HCT116 (cell line): ENCODE measurements at regions not wholly inside any gene's neighbourhood (a gene's known extent, or its start where the extent isn't known, plus 50 kb on each side); places are given as distances from the start of the nearest gene placed in this dataset.

Experiments used
- ATAC-seq: fragments of 200-7000 bp; cut with Tn5 transposase; 2 replicates; pipeline ENCODE4 v1.9.1; 2020; ENCODE audit warnings: mild to moderate bottlenecking, moderate library complexity
- BruUV-seq: library from RNA; stranded (reverse); fragments of 400-500 nt; replicated peaks from 2 replicates; lab custom pipeline; 2021; lab: Mats Ljungman, UMichigan
- CTCF ChIA-PET: fragments of 300-600 bp; sonication (Branson Sonifier 250); formaldehyde crosslinking; loops from one replicate; lab custom pipeline; 2021; ENCODE audit warnings: antibody characterized with exemption; lab: Charles Lee
- POLR2A ChIA-PET: fragments of 300-600, 350-600 bp; sonication (Branson Sonifier 250); formaldehyde crosslinking; loops from one replicate; lab custom pipeline; 2021; ENCODE audit warnings: antibody characterized with exemption; lab: Charles Lee
- RAD21 ChIA-PET, 2 experiments: fragments of 300-600 bp; sonication (Branson Sonifier 250); formaldehyde crosslinking; loops; one replicate each; lab custom pipeline; 2023; ENCODE audit warnings: low total read pairs in 2 of 2; ENCODE audit not compliant: uncharacterized antibody in 2 of 2, unreplicated experiment in 2 of 2, low non-redundant PET in 1 of 2; lab: Charles Lee
- DNase-seq: peaks from one replicate; pipeline ENCODE4 v3.0.0-alpha.2; 2010; ENCODE audit warnings: low read depth, low spot score
- H2AFZ ChIP-seq: fragments of 200-600 bp; shearing (Covaris generic), sonication (generic); 2 replicates; pipeline ENCODE4 v1.6.1; 2017; ENCODE audit warnings: low read depth, mixed run types, mixed read lengths, antibody characterized with exemption, low read length; ENCODE audit not compliant: poor library complexity, severe bottlenecking
- H3K27ac ChIP-seq: 2 replicates; pipeline ENCODE4 v1.5.1; 2012; ENCODE audit warnings: low read depth, low read length
- H3K27me3 ChIP-seq: fragments of 200-600 bp; sonication (generic); 2 replicates; pipeline ENCODE4 v1.6.1; 2016; ENCODE audit warnings: mixed run types, low read length, mixed read lengths; ENCODE audit not compliant: insufficient read depth
- H3K36me3 ChIP-seq, 2 experiments: fragments of 200-500 bp in 1 of 2; fragments of 200-600 bp in 1 of 2; sonication (Bioruptor generic) in 1 of 2; sonication (generic) in 1 of 2; 2 replicates each; pipeline versions ENCODE4 v1.5.1 to v1.6.1; 2014 to 2016; ENCODE audit warnings: low read length in 2 of 2, inconsistent platforms in 1 of 2, mixed read lengths in 1 of 2, mixed run types in 1 of 2; ENCODE audit not compliant: insufficient read depth in 2 of 2, control insufficient read depth in 1 of 2
- H3K4me1 ChIP-seq, 2 experiments: fragments of 200-600 bp in 1 of 2; sonication (generic) in 1 of 2; 2 replicates each; pipeline versions ENCODE4 v1.5.1 to v1.6.1; 2012 to 2017; ENCODE audit warnings: low read length in 2 of 2, inconsistent platforms in 1 of 2, mild to moderate bottlenecking in 1 of 2, mixed read lengths in 1 of 2, mixed run types in 1 of 2, moderate library complexity in 1 of 2; ENCODE audit not compliant: insufficient read depth in 2 of 2, control insufficient read depth in 1 of 2
- H3K4me2 ChIP-seq: fragments of 200-600 bp; sonication (generic); 2 replicates; pipeline ENCODE4 v1.6.1; 2017; ENCODE audit warnings: mixed run types, low read length, mixed read lengths
- H3K4me3 ChIP-seq, 2 experiments: fragments of 200-600 bp in 1 of 2; sonication (generic) in 1 of 2; replicated peaks in 1 of 2; 2 replicates each; pipeline ENCODE4 v1.5.1; 2011 to 2016; ENCODE audit warnings: low read length in 2 of 2, control low read depth in 1 of 2, low read depth in 1 of 2, mild to moderate bottlenecking in 1 of 2, mixed read lengths in 1 of 2, mixed run types in 1 of 2
- H3K79me2 ChIP-seq: fragments of 200-600 bp; sonication (generic); 2 replicates; pipeline ENCODE4 v1.6.1; 2017; ENCODE audit warnings: mild to moderate bottlenecking, mixed run types, low read length, moderate library complexity, mixed read lengths; ENCODE audit not compliant: insufficient read depth
- H3K9ac ChIP-seq: fragments of 200-600 bp; sonication (generic); 2 replicates; pipeline ENCODE4 v1.6.1; 2016; ENCODE audit warnings: low read length, mixed read lengths
- H3K9me2 ChIP-seq: fragments of 200-600 bp; sonication (generic), shearing (Covaris generic); 2 replicates; pipeline ENCODE4 v1.6.1; 2017; ENCODE audit warnings: mixed run types, mild to moderate bottlenecking, moderate library complexity; ENCODE audit not compliant: insufficient read depth
- H3K9me3 ChIP-seq, 2 experiments: fragments of 200-500 bp in 1 of 2; fragments of 200-600 bp in 1 of 2; sonication (Bioruptor generic) in 1 of 2; sonication (generic) in 1 of 2; 2 replicates each; pipeline ENCODE4 v1.6.1; 2014 to 2017; ENCODE audit warnings: low read length in 2 of 2, mixed read lengths in 2 of 2, inconsistent platforms in 1 of 2, low read depth in 1 of 2, mild to moderate bottlenecking in 1 of 2, mixed run types in 1 of 2, moderate library complexity in 1 of 2; ENCODE audit not compliant: control insufficient read depth in 1 of 2, insufficient read depth in 1 of 2
- H4K20me1 ChIP-seq: fragments of 200-600 bp; sonication (generic), shearing (Covaris generic); 2 replicates; pipeline ENCODE4 v1.6.1; 2017; ENCODE audit warnings: mixed run types, mild to moderate bottlenecking, moderate library complexity; ENCODE audit not compliant: insufficient read depth
- CEBPB ChIP-seq: IDR thresholded peaks from 2 replicates; pipeline ENCODE4 v1.6.1; 2012; ENCODE audit warnings: low read depth
- EGR1 ChIP-seq: IDR thresholded peaks from 2 replicates; pipeline ENCODE4 v1.6.1; 2012; ENCODE audit warnings: low read depth
- ELF1 ChIP-seq: IDR thresholded peaks from 2 replicates; pipeline ENCODE4 v1.6.1; 2012; ENCODE audit warnings: low read depth, borderline replicate concordance
- EZH2 ChIP-seq: fragments of 200-600 bp; sonication (generic); IDR thresholded peaks from 2 replicates; pipeline ENCODE4 v1.6.1; 2017; ENCODE audit warnings: antibody characterized with exemption, mixed run types
- EZH2phosphoT487 ChIP-seq: fragments of 200-600 bp; IDR thresholded peaks from 2 replicates; pipeline ENCODE4 v1.6.1; 2018; ENCODE audit warnings: antibody characterized with exemption, borderline replicate concordance
- FOSL1 ChIP-seq: IDR thresholded peaks from 2 replicates; pipeline ENCODE4 v1.6.1; 2012; ENCODE audit warnings: low read depth
- POLR2A ChIP-seq: IDR thresholded peaks from 2 replicates; pipeline ENCODE4 v1.7.0; 2011; ENCODE audit warnings: borderline replicate concordance; ENCODE audit not compliant: insufficient read depth, insufficient read length; ENCODE audit errors: extremely low read depth
- RAD21 ChIP-seq: IDR thresholded peaks from 2 replicates; pipeline ENCODE4 v1.6.1; 2012; ENCODE audit warnings: low read depth, mild to moderate bottlenecking
- SP1 ChIP-seq: IDR thresholded peaks from 2 replicates; pipeline ENCODE4 v1.6.1; 2012; ENCODE audit warnings: low read depth
- YY1 ChIP-seq: IDR thresholded peaks from 2 replicates; pipeline ENCODE4 v1.6.1; 2011; ENCODE audit warnings: low read length, low read depth, moderate library complexity, mild to moderate bottlenecking; ENCODE audit not compliant: insufficient replicate concordance; ENCODE audit errors: extremely low read depth
- ZFX ChIP-seq: fragments of 450-650 bp; IDR thresholded peaks from 2 replicates; pipeline ENCODE4 v1.6.1; 2017
- intact Hi-C: fragments of 100-400 bp; cut with micrococcal nuclease; formaldehyde crosslinking; loops from 2 replicates; pipeline ENCODE4 v1.10.0; 2022
- TF ChIP-seq, protein P1 (sequence below): IDR thresholded peaks from 2 replicates; pipeline ENCODE4 v1.6.1; 2012
- TF ChIP-seq, protein P2 (sequence below): IDR thresholded peaks from 2 replicates; pipeline ENCODE4 v1.6.1; 2012; ENCODE audit warnings: low read depth
- TF ChIP-seq, protein P3 (sequence below): IDR thresholded peaks from 2 replicates; pipeline ENCODE4 v1.6.1; 2011; ENCODE audit warnings: mild to moderate bottlenecking, low read length, moderate library complexity; ENCODE audit not compliant: insufficient replicate concordance; ENCODE audit errors: extremely low read depth
- TF ChIP-seq, protein P4 (sequence below), 3 experiments: fragments of 200-600 bp in 1 of 3; sonication (generic) in 1 of 3; IDR thresholded peaks in 2 of 3; conservative IDR thresholded peaks in 1 of 3; 2 replicates each; pipeline ENCODE4 v1.5.1; 2012 to 2017; ENCODE audit warnings: low read depth in 2 of 3, low read length in 2 of 3, antibody characterized with exemption in 1 of 3, borderline replicate concordance in 1 of 3, control low read depth in 1 of 3, mild to moderate bottlenecking in 1 of 3, mixed read lengths in 1 of 3, mixed run types in 1 of 3, moderate library complexity in 1 of 3; ENCODE audit not compliant: insufficient read depth in 1 of 3

DNA sequence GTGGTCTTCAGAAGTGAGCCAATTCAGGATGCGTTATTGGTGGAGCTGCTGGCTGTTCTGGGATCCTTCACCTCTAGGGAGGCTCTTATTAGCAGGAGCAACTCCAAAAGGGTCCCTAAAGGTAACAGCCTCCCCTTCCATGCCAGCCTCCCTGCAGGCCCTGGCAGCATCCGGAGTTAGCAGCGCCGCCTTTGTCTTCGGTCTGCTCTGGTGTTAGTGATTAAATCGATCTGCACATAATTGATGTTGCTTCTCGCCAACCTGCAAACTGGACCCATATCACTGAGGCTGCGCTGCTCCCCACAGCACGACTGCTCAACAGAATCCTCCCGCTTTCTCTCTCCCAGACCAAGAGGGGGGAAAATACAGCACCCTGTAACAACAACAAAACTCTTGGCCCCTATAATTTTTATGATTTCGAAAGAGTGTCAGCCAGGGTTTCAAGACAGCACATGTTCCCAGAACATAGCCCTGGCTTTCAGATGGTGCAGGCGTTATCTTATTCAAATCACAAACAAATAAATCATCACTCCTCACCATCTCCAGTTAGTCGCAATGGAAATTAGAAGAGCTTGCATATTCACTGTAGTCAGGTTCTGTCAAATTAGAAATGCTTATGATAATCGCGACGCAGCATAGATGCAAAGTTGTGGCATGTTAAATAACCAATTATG is 76.0 kb downstream of the IRX3 start:
- CTCF ChIA-PET, result no interaction called here
- no peak overlapping the region for H3K27ac ChIP-seq
- peaks cover 74% of the 10 kb centered on the region for H3K27me3 ChIP-seq
- no peaks in the 10 kb centered on the region for H3K4me1 ChIP-seq
- ATAC-seq (no peak), DNase-seq (no peak)
- H3K36me3 ChIP-seq, result no peaks in the 10 kb centered on the region
- RAD21 ChIA-PET, result no interaction called here
- no TSS peak for BruUV-seq
- H3K4me2 ChIP-seq, result no peak overlapping the region
- intact Hi-C loops, result no loop called here
- TF ChIP-seq EZH2phosphoT487 (no peak), POLR2A (no peak), EZH2 (no peak), ZFX (no peak), ELF1 (no peak), EGR1 (no peak), YY1 (no peak), RAD21 (no peak), CEBPB (no peak), FOSL1 (no peak), SP1 (no peak)
- TF ChIP-seq, protein P1, sequence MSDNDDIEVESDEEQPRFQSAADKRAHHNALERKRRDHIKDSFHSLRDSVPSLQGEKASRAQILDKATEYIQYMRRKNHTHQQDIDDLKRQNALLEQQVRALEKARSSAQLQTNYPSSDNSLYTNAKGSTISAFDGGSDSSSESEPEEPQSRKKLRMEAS, result no peak
- TF ChIP-seq, protein P2, sequence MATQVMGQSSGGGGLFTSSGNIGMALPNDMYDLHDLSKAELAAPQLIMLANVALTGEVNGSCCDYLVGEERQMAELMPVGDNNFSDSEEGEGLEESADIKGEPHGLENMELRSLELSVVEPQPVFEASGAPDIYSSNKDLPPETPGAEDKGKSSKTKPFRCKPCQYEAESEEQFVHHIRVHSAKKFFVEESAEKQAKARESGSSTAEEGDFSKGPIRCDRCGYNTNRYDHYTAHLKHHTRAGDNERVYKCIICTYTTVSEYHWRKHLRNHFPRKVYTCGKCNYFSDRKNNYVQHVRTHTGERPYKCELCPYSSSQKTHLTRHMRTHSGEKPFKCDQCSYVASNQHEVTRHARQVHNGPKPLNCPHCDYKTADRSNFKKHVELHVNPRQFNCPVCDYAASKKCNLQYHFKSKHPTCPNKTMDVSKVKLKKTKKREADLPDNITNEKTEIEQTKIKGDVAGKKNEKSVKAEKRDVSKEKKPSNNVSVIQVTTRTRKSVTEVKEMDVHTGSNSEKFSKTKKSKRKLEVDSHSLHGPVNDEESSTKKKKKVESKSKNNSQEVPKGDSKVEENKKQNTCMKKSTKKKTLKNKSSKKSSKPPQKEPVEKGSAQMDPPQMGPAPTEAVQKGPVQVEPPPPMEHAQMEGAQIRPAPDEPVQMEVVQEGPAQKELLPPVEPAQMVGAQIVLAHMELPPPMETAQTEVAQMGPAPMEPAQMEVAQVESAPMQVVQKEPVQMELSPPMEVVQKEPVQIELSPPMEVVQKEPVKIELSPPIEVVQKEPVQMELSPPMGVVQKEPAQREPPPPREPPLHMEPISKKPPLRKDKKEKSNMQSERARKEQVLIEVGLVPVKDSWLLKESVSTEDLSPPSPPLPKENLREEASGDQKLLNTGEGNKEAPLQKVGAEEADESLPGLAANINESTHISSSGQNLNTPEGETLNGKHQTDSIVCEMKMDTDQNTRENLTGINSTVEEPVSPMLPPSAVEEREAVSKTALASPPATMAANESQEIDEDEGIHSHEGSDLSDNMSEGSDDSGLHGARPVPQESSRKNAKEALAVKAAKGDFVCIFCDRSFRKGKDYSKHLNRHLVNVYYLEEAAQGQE, result no peak
- TF ChIP-seq, protein P3, sequence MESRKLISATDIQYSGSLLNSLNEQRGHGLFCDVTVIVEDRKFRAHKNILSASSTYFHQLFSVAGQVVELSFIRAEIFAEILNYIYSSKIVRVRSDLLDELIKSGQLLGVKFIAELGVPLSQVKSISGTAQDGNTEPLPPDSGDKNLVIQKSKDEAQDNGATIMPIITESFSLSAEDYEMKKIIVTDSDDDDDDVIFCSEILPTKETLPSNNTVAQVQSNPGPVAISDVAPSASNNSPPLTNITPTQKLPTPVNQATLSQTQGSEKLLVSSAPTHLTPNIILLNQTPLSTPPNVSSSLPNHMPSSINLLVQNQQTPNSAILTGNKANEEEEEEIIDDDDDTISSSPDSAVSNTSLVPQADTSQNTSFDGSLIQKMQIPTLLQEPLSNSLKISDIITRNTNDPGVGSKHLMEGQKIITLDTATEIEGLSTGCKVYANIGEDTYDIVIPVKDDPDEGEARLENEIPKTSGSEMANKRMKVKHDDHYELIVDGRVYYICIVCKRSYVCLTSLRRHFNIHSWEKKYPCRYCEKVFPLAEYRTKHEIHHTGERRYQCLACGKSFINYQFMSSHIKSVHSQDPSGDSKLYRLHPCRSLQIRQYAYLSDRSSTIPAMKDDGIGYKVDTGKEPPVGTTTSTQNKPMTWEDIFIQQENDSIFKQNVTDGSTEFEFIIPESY, result no peak
- TF ChIP-seq, protein P4, sequence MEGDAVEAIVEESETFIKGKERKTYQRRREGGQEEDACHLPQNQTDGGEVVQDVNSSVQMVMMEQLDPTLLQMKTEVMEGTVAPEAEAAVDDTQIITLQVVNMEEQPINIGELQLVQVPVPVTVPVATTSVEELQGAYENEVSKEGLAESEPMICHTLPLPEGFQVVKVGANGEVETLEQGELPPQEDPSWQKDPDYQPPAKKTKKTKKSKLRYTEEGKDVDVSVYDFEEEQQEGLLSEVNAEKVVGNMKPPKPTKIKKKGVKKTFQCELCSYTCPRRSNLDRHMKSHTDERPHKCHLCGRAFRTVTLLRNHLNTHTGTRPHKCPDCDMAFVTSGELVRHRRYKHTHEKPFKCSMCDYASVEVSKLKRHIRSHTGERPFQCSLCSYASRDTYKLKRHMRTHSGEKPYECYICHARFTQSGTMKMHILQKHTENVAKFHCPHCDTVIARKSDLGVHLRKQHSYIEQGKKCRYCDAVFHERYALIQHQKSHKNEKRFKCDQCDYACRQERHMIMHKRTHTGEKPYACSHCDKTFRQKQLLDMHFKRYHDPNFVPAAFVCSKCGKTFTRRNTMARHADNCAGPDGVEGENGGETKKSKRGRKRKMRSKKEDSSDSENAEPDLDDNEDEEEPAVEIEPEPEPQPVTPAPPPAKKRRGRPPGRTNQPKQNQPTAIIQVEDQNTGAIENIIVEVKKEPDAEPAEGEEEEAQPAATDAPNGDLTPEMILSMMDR (IDR thresholded peaks at IDR 0.05 in 2 of 3, conservative IDR thresholded peaks at IDR 0.05 in 1 of 3; ENCODE audit: borderline replicate concordance in 1 of 3, insufficient read depth in 1 of 3, low read depth in 2 of 3, low read length in 2 of 3), result no peak
- H3K79me2 ChIP-seq, result no peaks in the 10 kb centered on the region
- no peak overlapping the region for H2AFZ ChIP-seq
- no peaks in the 10 kb centered on the region for H4K20me1 ChIP-seq
- H3K9me2 ChIP-seq, result no peaks in the 10 kb centered on the region
- POLR2A ChIA-PET, result no interaction called here
- H3K9ac ChIP-seq, result no peak overlapping the region
- H3K4me3 ChIP-seq, result no peak overlapping the region
- no peaks in the 10 kb centered on the region for H3K9me3 ChIP-seq
